CD4-positive, alpha-beta T cell treated with Interleukin-15 for 1 hour (primary cell): ENCODE measurements at regions not wholly inside any gene's neighbourhood (a gene's known extent, or its start where the extent isn't known, plus 50 kb on each side); places are given as distances from the start of the nearest gene placed in this dataset.
"Not testable (repeated sequence)": the region's sequence is repeated elsewhere in the genome, so short reads cannot be mapped to it uniquely, and the experiment has no call there.

Source experiments
- DNase-seq: peaks from one replicate; pipeline ENCODE4 v3.0.0-alpha.2; 2020

DNA sequence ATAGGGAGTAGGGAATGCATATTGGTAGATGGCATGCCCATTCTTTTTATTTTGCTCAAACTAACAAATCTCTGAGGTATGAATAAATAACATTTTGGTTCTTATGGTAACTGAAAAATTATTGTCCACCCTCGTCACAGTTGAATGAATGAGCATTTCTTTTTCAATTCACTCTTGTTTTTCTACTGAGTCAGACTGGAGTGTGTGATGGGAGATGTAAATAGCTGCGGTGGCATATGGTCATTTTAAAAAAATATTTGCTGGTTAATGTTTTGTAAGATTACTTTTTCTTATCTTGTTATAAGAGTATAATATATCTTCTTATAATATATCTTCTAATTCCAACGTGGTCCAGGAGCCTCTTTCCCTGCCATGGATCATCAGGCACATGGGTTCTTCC, 586.5 kb downstream of the SLITRK5 start:
- no peak for DNase-seq

DNA sequence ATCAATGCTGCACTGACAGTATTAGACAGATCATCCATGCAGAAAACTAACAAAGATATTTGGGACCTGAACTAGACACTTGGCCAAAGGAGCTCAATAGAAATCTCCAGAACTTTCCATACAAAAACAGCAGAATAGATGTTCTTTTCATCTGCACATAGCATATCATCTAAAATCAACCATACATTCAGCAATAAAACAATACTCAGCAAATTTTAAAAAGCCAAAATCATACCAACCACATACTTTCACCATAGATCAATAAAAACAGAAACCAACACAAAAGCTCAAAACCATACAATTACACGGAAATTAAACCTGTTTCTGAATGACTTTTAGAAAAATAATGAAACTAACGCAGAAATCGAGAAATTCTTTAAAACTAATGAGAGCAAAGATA, 592.6 kb downstream of the SLITRK5 start:
- no peak for DNase-seq

DNA sequence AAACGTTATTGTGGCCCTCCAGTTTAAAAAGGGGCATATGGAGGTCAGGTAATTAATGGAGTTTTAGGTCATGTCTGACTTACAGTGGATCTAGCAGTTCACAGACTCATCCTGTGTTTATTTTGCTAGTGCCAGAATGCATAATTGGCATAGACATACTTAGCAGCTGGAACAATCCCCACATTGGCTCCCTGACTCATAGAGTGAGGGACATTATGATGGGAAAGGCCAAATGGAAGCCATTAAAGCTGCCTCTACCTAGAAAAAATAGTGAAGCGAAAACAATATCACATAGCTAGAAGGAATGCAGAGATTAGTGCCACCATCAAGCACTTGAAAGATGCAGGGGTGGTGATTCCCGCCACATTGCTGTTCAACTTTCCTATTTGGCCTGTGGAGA, 610.7 kb downstream of the SLITRK5 start:
- DNase-seq = no peak

DNA sequence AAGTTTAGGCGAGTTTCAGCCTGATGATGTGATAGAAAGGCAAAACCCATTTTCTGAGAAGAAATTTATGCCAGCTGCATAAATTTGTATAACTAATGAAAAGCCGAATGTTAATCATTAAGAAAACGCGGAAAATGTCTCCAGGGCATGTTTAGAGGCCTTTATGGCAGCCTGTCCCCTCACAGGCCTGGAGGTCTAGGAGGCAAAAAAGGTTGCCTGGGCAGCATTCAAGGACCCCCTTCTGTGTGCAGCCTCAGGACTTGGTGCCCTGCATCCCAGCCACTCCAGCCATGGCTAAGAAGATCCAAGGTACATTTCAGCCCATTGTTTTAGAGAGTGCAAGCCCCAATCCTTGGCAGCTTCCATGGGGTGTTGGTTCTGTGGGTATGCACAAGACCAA, 614.2 kb downstream of the SLITRK5 start:
- DNase-seq = no peak

DNA sequence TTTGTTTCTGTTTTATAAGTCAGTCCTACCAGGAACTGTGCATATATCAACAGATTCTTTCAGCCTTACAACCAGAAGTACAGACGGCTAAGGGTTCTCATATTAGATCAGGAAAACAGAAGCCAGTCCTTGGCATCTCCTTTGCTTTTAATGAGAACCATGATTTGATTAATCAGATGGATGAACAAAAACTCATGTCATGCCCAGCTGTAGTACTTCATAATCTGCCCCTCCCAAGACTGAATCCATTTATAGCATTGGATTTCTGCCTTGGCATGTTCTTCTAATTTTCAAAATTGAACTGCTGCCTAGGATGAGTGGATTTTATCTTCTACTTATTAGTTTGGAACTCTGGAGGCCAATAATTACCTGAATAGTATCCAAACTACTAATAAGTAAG, 617.2 kb downstream of the SLITRK5 start:
- DNase-seq = no peak

DNA sequence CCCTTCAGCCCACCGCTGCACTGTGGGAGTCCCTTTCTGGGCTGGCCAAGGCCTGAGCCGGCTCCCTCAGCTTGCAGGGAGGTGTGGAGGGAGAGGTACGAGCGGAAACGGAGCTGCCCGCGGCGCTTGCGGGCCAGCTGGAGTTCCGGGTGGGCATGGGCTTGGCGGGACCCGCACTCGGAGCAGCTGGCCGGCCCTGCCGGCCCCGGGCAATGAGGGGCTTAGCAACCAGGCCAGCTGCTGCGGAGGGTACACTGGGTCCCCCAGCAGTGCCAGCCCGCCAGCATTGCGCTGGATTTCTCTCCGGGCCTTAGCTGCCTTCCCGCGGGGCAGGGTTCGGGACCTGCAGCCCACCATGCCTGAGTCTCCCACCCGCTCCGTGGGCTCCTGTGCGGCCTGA, 620.6 kb downstream of the SLITRK5 start:
- DNase-seq = not testable (repeated sequence)

DNA sequence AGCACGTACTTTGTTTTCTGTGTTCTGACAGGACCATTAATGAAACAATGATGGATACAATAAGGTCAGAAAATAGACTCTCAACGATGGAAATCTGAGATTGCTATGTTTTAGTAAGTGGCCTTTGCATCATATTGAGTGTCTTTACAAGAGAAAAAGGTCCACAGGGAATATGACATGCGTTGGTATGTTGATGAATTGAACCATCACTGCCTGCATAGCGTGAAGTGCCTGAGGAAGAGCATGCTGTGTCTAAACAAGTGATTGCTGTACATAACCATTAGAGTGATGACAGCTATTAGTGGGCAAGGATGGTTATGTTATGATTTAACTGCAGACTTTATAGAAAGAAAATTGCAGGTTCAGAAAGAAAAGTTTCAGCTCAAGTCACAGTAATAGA, 623.2 kb downstream of the SLITRK5 start:
- no peak for DNase-seq

DNA sequence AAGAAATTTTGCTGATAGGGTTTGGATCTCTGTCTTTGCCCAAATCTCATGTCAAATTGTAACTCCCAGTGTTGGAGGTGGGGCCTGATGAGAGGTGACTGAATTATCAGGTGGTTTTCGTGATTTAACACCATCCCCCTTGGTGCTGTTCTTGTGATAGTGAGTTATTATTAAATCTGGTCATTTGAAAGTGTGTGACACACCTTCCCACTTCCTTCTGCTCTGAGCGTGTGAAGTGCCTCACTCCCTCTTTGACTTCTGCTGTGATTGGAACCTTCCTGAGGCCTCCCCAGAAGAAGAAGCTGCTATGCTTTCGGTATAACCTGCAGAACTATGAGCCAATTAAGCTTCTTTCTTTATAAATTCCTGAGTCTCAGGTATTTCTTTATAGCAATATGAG, 632.0 kb downstream of the SLITRK5 start:
- DNase-seq = no peak

DNA sequence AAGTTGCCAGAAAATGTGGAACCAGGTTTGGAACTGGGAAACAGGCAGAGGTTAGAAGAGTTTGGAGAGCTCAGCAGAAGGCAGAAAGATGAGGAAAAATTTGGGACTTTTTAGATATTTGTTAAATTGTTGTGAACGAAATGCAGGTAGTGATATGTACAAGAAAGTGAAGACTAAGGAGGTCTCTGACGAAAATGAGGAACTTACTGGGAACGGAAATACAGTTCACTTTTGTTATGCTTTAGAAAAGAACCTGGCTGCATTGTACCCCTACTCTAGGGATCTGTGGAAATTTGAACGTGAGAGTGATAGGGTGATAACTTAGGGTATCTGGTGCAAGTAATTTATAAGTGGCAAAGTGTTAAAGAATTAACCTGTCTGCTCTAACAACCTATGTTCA, 632.4 kb downstream of the SLITRK5 start:
- no peak for DNase-seq

DNA sequence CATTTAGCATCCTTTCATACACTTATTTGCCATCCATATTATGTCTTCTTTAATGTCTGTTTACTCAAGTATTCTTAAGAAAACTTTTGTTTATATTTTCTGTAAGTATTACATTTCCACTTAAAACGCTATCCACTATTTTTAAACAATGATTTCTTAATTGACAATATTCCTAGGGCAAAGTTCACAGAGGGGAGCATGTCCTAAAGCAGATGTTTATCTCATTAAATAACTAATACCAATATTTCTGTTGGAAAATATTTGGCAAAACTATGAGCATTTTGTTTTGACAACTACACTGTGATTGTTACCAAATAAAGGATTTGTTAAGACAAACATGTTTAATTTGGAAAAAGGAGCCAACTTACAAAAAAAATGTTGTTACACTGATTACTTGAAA, 643.3 kb downstream of the SLITRK5 start:
- DNase-seq = no peak

DNA sequence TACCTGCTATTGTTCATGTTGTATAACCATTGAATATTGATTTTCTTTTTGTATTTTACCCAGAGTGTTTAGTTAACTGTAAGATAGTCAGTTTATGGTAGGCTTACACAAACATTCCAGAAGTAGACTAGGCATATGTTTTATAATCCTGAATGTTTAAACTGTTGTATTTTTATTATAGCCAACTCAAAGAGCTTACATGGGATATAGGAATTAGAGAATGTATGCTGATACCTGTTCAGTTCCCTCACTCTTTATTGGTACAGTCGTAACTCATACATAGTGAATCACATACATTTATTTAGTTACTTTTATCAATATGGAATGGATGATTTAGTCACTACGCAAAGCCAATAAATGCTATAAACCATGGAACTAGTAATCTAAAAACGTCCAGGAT, 657.9 kb downstream of the SLITRK5 start:
- no peak for DNase-seq

DNA sequence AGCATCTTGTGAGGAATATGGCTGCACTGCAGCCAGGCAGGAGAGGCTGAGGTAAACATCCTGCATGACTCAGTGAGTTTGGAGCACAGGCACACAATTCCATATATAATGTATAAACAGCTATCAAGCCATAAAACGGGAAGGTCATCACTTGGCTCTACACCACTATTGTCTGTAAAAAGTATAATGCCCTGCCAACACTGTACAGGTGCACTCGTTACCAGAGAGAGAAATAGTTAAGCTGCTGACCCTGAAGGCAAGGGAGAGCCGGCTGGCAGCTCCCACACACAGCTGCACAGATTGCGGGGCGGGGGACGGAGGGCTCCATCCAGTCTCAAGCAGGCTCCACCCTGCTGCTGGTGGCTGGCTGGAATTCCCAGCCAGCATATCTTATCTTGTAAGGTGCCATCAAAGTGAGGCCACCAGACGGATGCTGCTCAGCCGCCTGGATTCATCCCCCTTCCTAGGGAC, 668.1 kb downstream of the SLITRK5 start:
- no peak for DNase-seq

DNA sequence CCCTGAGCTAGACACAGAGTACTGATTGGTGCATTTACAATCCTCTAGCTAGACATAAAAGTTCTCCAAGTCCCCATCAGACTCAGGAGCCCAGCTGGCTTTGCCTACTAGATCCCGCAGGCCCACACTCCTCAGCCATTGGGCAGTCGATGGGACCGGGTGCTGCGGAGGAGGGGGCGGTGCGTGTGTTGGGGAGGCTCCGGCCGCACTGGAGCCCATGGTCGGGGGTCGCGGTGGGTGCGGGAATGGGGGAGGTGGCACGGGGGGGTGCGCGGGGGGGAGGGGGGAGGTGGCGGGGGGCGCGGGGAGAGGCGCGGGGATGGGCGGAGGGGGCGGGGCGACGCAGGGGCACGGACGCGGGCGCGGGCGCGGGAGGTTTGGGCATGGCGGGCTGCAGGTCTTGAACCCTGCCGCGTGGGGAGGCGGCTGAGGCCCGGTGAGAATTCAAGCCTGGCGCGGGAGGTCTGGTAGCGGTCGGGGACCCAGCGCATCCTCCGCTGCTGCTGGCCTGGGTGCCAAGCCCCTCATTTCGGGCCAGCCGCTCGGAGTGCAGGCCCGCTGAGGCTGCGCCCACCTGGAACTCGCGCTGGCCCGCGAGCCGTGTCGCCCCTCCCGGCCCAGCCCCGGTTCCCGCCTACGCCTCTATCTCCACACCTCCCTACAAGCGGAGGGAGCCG, 674.1 kb downstream of the SLITRK5 start:
- no peak for DNase-seq

DNA sequence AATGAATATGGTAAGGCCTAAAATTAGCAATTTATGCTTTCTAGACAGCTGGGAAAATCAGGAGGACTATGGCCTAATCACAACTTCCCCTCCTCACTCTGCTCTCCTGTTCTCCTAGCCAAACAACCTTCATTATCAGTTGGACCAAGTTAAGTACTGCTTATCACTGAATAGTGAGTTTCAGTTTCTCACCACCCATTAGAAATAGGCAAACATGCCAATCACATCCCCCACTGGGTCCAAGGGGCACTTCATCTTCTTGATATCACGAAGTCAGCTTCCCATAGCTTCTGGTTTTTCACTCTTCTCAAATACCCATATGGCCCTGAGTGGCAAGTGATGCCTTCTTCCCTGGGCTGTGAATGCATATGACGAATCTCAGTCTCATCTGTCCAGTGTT, 689.6 kb downstream of the SLITRK5 start:
- DNase-seq = no peak

DNA sequence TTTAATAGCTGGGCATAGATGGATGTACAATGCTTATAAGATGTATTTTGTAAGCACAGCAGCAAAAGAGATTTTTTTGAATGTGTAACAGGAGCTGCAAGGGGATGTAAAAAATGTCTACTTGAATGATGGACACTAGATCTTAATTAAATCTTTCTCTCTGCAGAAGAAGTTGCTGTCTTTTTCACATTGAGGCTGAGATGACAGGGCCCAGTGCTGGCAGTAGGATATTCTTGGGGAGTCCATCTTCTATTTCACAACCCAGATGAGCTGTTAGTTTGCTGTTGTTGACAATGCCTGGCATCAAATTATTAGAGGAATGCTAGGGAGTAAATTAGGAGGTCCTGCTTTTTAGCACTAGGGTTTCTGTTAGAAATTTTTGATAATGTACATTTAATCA, 698.7 kb downstream of the SLITRK5 start:
- DNase-seq = no peak

DNA sequence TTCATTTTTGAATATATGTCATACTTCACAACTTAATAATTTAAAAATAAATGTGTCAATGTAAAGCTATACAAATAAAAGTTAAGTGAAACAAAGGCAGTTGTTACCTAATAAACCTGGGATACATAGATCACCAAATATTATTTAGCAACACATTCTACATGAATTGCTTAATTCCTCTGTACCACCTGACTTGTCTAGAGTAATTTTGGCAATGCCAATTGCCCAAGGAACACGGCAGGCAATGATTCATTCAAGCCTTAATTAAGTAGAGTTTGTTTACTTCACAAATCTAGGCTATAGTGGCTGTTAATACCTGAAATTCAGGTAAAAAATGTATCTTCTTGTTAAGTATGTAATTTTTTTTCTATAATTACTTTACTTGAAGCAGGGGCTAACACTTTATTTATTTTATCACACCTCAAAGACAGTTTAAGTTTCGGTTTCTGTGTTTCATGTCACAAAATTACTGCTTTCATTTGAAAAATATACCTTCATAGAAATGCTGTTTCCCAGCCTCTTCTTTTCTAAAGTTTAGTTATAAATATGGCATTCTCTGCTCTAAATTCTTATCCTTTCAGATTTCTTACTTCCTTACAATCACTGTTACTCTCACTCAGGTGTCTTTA, 705.7 kb downstream of the SLITRK5 start:
- DNase-seq = no peak

DNA sequence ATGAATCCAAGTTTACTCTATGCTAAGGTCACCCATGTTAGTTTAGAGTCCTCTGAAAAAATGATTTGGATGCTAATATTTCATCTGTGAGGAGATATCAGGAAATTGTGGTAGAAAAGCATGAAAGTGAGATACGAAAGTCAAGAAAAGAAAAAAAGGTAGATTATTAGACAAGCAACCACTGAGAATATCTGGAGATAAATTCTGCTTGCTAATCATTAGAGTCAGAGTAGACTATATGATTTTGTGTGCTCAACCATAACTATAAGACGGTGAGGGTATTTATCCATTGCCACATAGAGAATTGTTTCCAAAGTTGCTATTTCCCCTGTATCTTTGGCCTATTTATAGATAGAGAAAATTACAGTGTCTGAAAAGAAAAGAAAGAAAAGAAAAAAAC, 706.7 kb downstream of the SLITRK5 start:
- no peak for DNase-seq

DNA sequence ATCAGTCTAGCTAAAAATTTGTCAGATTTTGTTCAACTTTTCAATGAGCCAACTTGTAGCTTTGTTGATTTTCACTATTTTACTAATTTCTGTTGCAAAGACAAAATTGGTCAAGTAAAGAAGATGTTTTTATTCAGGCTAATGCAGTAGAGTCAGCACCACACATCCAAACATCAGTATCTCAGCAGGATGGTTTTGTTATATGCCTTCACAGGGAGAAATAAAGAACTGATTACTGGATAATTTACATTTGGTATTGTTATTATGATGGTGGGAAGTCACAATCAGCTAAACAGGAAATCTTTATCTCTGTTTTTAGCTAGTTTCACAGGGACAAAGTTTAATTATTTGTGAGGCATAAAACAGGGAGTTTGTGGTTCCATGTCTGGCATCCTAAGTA, 713.4 kb downstream of the SLITRK5 start:
- no peak for DNase-seq

DNA sequence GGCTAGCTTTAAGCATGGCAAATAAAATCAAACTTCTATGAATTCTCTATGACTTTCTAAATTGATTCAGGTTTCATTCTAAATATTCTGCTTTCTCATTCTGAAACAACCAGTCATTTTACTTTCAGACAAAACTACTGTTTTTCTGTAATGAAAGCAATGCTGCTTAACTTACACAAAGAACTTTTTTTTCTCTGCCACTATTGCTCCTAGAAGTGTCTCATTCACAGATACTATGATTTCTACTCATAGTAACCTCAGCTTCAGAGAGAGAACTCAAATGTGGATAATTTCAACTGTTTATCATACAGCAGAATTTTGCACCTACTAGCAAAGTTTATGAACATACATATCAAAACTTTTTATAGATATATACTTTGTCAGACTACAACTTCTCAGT, 724.6 kb downstream of the SLITRK5 start:
- no peak for DNase-seq

DNA sequence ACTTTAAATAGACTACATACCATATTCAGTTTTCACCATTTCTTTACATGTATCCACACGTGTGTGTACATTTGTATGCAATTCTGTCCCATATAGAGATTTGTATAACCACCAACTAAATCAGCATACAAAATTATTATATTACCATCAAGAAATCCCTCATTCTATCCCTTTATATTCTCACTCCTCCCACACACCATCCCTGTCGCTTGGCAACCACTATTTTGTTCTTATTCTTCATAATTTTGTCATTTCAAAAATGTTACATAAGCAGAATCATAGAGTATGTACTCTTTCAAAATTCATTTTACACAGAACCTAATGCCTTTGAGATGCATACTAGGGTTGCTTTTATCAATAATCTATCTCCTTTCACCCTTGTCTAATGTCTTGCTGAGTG, 740.5 kb downstream of the SLITRK5 start:
- no peak for DNase-seq

DNA sequence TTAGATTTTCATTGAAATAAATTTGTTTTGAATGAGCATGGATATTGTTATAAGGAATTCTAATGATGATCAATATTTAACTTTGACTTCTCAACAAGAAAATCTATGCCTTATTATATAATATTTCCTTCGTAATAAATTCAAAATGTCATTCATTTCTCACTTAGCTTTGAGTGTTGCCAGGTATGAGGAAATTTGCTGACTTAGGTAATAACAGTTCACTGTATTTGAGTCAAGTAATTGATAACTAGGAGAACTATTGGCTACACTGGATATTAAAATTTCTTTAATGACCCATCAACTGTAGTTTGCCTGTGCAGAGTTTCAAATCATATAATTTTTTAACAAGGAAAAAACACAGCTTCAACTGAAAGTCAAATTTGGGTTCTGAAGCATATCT, 746.6 kb downstream of the SLITRK5 start:
- DNase-seq = no peak

DNA sequence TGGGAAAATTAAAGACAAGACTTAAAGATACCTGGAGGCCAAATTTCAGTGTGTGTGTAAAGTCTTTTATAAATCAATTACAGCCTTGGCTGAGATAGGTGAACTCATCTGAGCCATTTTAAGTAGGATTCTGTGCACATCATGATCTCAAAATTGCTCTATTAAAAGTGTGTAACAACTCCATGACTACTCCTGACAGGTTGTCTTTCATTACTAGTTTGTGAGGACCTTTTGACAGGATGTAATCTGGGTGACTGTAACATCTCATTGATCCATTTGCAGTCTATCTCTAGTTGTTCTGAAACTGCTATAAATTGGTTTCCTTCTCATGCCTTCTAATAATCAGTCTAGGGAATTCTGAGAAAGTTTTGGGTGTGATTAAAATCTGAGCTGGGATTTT, 753.3 kb downstream of the SLITRK5 start:
- DNase-seq = no peak

DNA sequence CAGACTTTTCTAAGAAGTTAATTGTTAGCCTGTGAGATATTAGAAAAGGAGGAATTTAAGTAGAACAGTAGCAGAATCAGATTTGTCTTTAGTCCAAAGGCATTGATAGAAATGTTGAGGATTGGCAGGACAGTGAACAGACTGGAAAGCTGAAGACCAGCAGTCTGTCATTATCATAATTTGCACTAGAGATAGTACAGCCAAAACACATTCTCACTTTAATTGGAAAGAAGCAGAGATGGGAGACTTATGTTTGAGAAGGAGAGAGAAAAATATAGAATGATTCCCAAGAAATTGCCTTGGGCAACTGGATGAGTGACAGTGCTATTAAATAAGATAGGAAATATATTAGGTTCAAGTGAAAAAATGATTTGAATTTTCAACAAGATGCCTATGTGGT, 755.5 kb downstream of the SLITRK5 start:
- no peak for DNase-seq

DNA sequence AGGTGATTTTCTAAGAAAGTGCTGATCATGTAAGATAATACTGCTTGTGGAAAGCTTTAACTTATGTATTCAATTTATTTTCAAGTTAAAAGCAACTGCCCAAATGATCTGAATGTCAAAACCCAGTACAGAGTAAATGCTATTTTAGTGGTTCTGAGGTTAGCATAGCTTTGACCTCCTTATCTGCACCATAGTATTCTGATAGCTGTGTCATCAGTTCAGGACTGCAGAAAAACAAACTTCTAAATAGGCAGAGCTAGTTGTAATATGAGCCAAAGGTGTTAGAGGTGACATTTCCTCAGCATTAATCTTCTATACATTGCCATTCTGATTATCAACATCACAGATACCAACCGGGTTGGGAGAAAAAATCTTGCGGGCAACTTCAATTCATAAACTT, 758.7 kb downstream of the SLITRK5 start:
- no peak for DNase-seq

DNA sequence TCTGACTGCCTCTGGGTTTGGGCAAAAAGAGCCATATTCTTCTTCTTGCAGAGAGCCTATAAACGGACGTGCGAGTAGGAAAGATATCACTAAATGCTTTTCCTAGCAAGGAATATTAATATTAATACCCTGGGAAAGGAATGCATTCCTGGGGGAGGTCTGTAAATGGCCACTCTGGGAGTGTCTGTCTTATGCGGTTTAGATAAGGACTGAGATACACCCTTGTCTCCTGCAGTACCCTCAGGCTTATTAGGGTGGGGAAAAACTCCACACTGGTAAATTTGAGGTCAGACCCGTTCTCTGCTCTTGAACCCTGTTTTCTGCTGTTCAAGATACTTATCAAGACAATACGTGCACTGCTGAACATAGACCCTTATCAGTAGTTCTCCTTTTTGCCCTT, 763.8 kb downstream of the SLITRK5 start:
- DNase-seq = no peak
